ENCODE measurements at regions not wholly inside any gene's neighbourhood (a gene's known extent, or its start where the extent isn't known, plus 50 kb on each side); places are given as distances from the start of the nearest gene placed in this dataset.

DNA sequence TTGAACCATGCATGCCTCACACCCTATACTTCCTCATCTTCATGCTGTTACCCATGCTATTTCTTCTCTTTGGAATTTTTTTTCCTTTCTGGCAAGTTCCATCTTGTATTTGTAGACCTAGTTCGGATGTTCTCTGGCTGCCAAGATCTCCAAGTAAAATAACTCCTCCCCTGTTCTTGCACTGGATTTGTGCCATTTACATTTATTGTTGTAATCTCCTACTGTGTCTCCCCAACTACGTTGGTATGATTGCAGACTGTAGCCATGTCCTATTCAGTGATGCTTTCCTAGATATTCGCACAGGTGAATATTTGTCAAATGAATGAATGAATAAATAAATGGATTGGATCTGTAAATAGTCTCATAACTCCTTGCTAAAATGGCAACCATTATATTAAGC is 546.0 kb downstream of the MN1 start:
- no peak for DNase-seq (ENCODE audit: low read depth in 4 of 4, low spot score in 2 of 4)

DNA sequence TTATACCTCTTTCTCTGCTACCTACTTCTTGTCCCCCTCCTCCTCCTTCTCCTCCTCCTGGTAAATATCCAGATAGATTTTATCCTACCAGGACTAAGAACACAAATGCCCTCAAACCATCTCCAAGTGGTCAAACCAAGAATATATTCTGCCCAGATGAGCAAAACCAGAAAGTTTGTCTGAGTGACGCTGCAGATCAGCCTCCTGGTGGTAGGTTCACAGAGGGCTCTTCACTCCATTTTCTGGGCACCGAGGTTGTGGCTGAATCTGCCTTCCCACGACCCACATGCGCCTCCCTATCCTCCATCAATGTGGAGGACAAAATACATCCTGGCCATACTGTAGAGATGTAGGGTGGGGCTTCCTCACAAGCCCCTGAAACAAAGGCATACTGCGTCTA is 543.6 kb downstream of the MN1 start:
- DNase-seq (ENCODE audit: low read depth in 4 of 4, low spot score in 2 of 4) = no peak

DNA sequence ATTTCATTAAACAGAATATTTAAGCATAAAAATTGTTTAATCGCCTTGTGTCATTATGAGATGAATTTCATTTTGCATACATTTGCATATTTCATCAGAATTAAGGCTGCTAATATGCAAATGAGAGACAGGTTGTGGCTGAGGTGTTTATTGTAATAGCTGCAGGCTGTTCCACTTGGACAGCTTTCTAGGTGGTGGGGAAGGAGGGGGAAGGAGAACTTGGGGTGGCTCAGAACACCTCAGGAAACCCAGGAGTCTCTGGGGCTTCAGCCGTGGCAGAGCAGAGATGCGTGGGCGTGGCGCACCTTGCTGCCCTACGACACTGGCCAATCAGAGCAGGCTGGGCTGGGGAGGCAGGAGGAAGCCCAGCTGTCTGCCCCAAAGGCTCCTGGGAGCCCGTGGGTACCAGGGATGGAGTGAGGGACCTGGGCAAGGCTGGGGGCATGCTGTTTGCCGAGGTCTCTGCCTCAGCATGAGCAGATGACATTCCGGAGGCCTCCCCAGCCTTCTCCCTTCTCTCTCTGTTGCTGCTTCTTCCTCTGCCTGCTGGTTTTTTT is 542.9 kb downstream of the MN1 start:
- DNase-seq (ENCODE audit: low read depth in 4 of 4, low spot score in 2 of 4) = no peak

DNA sequence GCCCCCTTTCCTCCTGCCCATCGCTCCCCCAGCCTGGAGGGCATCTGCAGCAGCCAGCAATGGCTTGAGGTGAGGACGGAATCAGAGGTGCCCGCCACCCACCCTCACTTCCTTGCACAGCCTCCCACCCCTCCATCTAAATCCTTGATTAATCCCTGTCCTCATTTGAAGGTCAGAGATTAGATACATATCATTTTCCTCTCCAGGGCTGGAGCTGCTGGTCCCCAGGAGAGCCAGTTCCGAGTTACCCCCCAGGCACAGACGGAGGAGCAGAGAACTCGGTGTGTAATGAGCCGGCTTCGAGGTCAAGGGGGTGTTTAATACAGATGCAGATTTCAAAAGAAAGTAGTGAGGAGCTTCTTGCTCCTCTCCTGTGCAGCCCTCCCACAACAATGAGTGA is 542.1 kb downstream of the MN1 start:
- DNase-seq (ENCODE audit: low read depth in 4 of 4, low spot score in 2 of 4) = no peak

DNA sequence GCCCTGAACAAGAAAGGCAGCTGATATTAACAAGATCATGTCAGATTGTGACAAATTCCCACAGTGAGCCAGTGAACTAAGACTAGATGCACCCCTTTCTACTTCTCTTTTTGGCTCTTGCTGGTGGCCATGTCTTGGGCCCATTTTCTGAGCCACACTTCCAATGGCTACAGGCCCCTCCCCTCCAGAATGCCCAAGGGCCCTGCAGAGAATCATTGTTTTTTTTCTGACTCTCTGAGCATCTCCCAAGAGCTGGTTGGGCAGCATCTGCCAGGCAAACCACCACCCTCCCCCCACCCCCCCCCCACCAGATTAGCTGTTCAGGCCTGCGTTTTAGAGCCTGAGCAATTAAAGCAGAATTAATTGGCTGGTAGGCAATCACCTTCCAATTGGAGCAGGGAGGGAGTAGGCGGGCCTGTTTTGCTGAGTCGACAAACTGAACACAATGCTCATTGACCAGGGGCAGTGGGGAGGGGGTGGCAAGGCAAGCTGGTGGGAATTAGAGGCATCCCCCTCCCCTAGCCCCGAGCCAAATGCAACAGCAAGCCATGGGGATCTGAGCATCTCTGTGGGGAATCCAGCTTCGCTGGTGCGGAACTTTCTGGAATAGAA is 541.4 kb downstream of the MN1 start:
- DNase-seq (ENCODE audit: low read depth in 4 of 4, low spot score in 2 of 4) = no peak

DNA sequence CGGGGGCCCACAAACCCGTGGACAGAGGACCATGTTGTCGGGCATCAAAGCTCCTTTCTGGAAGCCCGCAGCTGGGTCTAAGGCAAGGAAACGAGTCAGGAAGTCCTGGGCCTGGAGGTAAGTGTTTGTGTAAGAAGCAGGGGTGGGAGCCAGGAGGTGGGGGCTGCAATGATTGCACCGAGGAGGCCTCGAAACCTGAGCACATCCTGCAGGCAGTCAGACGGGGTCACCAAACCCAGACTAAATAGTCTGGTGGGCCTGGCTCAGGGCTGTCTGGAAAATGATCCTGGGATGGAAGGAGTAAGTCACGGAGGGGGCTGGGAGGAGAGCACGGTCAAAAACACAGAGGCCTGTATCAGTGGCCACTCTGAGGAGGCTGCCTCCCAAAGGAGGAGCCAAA is 539.2 kb downstream of the MN1 start:
- DNase-seq (ENCODE audit: low read depth in 4 of 4, low spot score in 2 of 4) = no peak

DNA sequence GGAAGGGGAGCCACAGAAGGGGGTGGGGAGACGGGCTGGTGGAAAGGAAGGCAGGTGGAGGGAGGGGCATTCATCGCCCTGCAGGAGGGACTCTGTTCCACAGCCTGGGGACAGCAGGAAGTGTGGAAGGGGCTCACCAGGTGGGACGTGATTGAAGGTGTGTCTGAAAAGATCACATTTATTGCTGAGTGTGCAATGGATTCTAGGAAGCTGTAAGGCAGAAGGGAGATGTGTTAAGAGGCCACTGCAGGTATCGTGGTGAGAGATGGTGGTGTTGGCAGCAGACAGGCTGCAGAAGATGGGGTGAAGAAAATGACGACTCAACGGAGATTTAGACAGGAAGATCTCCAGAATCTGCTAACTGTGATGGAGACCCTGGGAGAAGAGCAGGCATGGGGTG is 537.4 kb downstream of the MN1 start:
- no peak for DNase-seq (ENCODE audit: low read depth in 4 of 4, low spot score in 2 of 4)

DNA sequence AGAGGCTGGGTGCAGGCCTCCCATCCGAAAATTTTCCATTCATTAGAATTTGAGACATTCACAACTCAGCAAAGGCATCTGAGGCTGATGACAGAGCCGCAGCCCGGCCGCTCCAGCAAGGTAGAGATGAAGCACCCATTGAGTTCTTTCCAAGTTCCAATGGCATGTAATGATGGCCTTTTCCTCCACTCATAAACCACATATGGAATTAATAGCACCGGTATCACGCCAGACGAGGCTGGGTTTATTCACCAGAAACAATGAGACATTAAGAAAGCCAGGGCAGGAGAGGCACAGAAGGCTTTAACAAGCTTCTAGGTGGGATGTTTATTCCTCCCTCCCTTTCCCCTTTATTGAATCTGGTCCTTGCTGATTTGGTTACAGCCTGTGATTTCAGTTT is 534.4 kb downstream of the MN1 start:
- no peak for DNase-seq (ENCODE audit: low read depth in 4 of 4, low spot score in 2 of 4)

DNA sequence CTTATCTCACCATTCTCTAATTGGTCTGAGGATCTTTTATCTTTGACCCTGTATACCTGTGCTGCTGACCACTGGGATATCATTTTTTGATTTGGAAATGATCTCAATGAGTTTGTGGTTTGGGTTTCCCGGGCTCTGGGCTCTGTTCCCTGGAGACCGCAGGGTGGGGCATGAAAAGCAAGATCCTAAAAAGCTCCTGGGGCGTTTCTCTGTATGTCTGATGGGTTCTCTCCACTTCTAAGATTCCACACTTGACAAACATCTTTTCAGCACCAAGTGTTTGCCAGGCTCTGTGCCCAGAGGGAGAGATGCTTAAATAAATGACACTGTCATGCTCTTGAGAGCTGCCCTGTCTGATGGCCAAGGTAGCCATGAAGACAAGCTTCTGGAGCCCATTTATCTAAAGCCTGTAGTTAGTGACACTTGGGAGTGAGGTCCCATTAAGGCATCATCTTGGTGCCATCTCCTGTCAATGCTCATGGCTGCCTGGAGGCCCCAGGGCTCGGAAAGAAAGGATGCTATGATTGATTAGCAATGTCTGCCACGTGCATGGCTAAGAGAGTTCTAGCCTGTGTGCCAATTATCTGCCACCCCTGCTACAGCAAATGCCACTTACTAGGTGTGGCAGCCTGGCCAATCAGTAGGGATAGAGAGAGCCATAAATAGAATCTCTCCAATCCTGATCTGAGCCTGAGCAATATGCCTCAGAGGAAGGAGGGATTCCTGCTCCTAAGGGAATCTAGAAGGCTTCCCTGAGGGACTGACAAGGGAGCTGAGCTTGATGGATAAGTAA is 531.6 kb downstream of the MN1 start:
- DNase-seq (ENCODE audit: low read depth in 4 of 4, low spot score in 2 of 4) = no peak

DNA sequence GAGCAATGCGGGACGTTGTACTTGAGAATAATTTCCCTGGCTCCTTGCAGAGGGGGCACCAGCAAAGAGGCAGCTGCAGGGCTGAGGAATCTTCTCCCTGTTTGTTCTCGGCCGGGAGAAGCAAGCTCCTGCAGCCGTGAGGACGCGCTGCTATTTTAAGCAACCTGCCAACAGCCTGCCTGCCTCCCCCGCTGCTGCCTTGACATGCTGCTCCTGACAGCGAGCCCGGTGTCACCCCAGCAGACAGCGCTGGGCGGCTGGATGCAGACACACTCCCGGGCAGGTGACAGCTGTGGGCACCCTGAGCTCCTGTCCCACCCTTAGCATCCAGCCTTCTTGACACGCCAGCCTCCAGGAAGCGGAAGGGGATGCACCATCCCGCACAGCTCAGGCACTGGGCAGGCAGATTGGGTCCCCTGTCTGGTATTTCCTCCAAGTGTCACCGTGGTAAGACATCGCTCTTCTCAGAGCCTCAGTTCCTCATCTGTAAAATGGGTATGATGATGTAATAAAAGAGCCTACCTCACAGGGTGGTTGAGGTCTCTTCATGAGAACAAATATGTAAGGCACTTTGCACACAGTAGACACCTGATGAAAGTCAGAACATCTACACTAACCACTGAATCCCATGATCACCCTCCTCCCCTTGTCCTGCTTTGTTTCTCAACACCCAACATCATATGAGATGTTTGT is 530.6 kb downstream of the MN1 start:
- DNase-seq (ENCODE audit: low read depth in 4 of 4, low spot score in 2 of 4) = no peak

DNA sequence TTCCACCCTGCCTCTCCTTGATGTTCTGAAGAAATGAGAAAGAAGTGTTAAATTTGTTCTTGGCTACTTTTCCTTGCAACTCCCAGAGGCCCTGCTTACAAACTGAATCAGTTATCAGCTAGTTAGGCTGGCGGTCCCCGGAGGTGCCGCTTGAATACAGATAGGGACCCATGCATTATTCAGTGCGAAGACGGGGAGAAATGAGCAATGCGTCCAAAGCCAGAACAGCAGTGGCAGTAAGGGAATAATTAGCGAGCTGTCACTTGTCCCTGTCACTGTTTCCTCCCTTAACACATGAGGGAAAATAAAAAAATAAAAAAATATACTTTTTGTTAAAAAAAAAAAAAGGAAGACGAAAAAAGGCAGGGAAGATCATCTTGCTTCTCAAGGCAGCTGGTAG is 528.1 kb downstream of the MN1 start:
- DNase-seq (ENCODE audit: low read depth in 4 of 4, low spot score in 2 of 4) = no peak

DNA sequence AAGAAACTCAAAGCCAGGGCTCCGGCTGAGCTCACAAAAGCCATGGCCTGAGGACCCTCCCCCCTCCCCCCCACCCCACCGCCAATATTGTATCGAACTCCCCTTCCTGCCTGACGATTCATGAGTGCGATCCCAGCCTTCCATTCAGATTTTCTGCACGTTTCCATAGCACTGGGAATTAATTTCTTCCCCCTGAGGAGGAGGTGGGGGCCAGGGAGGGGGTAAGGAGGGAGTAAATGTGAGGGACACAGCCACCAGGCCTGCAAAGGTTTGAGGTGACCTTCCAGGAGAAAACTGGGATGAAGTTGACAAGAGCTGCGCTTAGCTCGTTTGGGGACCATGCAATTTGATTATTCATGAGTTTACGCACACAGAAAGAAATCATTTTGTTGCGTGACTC is 527.7 kb downstream of the MN1 start:
- no peak for DNase-seq (ENCODE audit: low read depth in 4 of 4, low spot score in 2 of 4)

DNA sequence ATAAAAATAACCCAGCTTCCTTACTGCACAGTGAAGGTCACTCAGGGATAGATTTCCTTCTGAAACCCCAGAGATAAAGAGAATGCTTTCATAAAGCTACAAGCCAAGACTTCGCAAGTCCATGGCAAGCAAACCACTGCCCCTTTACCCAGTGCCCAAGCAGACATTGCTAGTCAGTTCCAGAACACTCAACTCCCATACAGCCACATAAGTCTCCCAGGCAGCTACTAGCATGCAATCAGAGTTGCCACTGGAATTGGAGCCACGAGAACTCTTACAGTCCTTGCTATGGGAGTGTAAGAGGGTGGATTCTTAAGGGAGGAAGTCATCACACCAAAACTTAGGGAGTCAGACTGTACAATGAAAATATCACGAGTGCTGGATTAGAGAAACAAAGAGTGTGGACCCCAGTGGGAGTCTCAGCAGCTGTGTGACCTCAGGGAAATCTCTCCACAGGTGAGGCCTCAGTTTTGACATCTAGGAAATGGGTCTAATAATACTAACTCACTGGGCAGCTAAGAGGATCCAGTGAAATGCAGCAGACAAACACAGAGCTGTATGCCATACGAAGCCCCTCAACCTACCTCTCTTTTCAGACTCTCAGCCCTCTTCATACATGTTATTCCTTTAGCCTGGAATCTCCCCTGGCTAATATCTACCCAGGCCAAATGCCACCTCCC is 526.6 kb downstream of the MN1 start:
- no peak for DNase-seq (ENCODE audit: low read depth in 4 of 4, low spot score in 2 of 4)

DNA sequence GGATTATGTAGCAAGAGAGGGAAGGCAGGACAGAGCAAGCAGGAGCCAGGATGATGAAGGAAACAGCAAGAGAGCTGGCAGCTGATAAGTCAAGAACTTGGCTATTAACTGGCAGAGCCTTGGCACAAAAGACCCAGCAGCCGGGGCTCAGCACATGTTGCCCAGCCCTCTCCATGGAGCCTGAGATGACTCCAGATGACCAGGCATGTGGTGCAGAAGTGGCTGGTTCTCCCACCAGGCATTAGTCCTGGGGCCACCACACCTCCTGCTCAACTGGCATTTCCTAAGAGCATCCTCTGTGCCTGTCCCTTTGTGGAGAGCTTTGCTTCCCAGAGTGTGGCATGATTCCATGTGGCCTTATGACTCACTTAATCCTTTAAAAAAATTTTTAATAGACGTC is 522.6 kb downstream of the MN1 start:
- DNase-seq (ENCODE audit: low read depth in 4 of 4, low spot score in 2 of 4) = no peak

DNA sequence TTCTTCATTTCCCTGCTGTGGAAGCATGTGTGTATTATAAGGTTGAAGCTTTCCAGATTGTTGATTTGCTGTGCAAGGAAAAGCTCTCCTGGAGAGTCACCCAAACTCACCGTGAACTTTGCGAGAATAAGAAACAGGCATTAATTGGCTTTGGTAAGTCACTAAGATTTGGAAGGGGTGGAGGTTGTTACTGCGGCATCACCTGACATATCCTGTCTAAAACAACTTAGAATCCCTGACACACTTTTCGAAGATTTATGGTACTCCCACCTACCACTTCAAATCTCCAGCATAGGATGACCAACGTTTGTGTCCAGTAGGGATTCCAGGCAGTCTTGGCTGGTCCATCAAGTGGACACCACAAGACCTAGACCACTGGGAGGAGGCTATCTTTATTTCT is 518.3 kb downstream of the MN1 start:
- no peak for DNase-seq (ENCODE audit: low read depth in 4 of 4, low spot score in 2 of 4)

DNA sequence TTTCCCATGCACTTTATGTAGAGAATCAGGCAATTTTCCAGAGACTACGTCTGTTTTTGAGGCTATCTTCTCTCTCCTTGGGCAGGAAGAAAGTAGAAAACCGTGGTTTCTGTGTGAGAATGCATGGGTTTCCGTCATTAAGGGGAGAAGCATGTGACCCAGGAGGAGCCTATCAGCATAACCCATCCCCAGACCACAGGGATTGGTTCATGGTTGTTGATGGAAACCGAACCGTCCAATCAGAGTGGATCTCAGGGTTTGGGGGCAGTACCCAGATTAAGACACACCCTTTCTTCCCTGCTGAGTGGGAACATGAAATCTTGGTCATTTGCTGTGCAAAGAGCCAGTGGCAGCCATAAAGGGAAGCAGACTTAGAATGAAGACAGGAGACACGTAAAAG is 517.8 kb downstream of the MN1 start:
- no peak for DNase-seq (ENCODE audit: low read depth in 4 of 4, low spot score in 2 of 4)

DNA sequence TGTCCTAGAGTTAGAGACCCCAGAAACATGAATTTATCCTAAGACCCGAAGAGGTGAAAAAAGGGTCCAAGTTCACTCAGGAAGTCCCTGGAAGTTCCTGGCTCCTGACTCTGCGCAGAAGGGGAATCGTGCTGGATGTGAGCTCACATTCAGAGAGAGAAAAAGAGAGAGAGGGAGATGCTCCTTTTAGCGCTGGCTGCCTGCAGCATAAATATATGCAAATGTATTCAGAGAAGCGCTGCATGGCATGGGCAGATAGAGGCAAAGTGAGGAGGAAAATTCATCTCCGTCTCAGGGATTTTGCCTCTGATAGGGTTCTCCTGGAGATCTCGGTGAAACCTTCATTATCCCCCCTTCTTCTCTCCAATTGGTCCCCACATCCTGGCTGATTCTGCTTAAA is 517.2 kb downstream of the MN1 start:
- no peak for DNase-seq (ENCODE audit: low read depth in 4 of 4, low spot score in 2 of 4)

DNA sequence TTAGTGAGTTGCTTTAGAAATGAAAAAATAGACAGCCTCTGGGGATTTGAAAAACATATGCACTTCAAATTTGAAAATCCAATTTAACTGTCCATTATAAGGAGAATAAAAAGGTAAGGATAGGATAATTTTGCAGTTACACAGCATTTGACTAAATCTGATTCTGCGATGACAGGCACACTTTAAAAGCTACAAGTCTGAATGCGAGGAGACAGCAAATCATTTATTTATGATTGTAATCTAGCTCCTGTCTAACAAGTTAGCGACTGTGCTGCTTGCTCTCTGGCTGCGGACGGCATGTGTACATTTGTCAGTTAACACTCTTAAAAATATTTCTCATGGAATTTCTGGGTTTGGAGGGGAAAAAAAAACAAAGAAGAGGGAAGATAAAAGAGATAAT is 514.8 kb downstream of the MN1 start:
- DNase-seq (ENCODE audit: low read depth in 4 of 4, low spot score in 2 of 4) = no peak

DNA sequence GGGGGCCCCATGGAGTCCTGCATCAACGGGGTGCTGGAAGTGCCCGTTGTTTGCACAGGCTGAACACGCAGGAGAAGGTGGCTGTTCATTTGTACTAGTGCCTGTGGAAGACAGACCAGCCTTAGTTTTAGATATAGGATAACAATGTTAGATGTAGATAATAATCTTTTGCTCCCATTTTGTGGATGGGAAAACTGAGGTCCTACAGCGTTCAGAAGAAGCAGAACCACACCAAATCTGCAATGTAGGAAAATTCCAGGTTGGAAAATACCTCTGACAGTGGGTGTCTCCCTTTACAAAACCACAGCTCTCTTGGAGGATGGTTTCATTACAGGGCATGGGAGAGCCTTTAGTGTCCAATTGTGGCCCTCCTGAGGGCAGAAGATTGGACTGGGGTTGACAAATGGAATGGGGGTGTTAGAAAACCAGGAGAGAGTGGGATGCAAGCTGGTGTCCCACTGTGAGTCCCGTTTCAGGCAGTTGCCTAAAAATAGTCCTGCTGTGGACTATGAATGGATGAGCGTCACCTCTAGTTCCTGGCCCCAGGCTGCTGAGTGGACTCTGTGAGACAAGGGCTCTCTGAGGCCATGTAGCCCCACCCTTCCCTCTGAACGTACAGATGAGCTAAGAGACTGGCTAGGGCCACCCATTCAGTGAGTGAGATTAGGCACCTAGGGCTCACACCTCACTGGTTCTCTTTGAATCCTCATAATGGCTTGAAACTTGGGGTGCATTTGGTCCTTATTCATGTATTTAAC is 508.8 kb downstream of the MN1 start:
- no peak for DNase-seq (ENCODE audit: low read depth in 4 of 4, low spot score in 2 of 4)

DNA sequence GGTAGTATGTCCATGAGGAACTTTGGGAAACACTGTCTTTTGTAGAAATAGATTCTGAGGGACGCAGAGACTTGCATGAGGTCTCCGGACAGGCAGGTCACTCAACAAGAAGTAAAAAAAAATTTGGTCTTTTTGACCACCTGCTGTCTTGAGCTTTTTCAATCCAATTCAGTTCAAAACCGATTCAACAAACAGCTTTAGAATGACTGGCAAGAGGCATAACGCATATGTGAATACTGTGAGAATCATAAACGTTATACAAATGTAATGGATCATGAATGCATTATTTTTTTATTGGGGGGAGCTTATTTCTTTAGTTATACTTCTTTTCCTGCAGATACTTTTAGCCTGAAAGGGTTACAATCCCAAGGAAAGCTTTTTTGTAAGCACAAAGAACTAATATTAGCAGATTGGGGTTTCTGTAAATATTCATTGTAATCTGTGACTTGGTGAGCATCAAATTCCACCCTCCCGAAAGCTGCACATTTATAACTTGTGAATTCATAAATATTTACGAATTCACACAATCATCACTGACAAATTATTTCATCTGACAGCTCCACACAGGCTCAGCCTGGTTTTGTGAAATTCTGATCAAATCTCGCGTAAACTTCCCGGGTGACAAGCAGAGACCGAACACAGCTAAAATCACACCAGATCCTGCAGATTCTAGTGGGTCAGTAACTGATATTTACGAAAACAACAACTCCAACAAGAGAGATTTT is 507.7 kb downstream of the MN1 start:
- no peak for DNase-seq (ENCODE audit: low read depth in 4 of 4, low spot score in 2 of 4)

All from left renal cortex interstitium (tissue), 4 donors.